K562 (cell line): ENCODE measurements at regions not wholly inside any gene's neighbourhood (a gene's known extent, or its start where the extent isn't known, plus 50 kb on each side); places are given as distances from the start of the nearest gene placed in this dataset.

Source experiments
- EP300 ChIP-seq: IDR thresholded peaks from 2 replicates; pipeline ENCODE4 v1.6.1; 2012; ENCODE audit warnings: low read length, improper control_type of control experiment
- KDM5B ChIP-seq: fragments of 200-600 bp; sonication (generic); IDR thresholded peaks from 2 replicates; pipeline ENCODE4 v1.6.1; 2012; ENCODE audit warnings: low read depth, mild to moderate bottlenecking, moderate library complexity, low read length, control low read depth, inconsistent platforms; ENCODE audit not compliant: insufficient replicate concordance
- NFRKB ChIP-seq: fragments of 450-650 bp; IDR thresholded peaks from 2 replicates; pipeline ENCODE4 v1.6.1; 2016; ENCODE audit warnings: low read depth
- POLR2A ChIP-seq: fragments of 450-650 bp; conservative IDR thresholded peaks from 2 replicates; pipeline ENCODE4 v1.6.1; 2016
- ZNF561 ChIP-seq: fragments of 450-650 bp; formaldehyde crosslinking; conservative IDR thresholded peaks from 2 replicates; pipeline ENCODE4 v1.4.0; 2020; ENCODE audit warnings: mild to moderate bottlenecking, moderate library complexity
- ZNF639 ChIP-seq, 2 experiments: fragments of 200-800 bp in 1 of 2; sonication (Bioruptor generic) in 1 of 2; sonication (generic) in 1 of 2; formaldehyde crosslinking in 1 of 2; IDR thresholded peaks in 1 of 2; conservative IDR thresholded peaks in 1 of 2; 2 replicates each; pipeline versions ENCODE4 v1.5.0 to v1.6.1; 2016 to 2020; ENCODE audit warnings: missing compliant biosample characterization in 1 of 2, missing genetic modification characterization in 1 of 2, missing genetic modification reagents in 1 of 2

GRCh38 chr2:137802038-137802437 is 162.2 kb upstream of the HNMT start:
- TF ChIP-seq ZNF561 (CRISPR knock-in tag) (no peak), EP300 (no peak), POLR2A (no peak), ZNF639 (CRISPR knock-in tag; conservative IDR thresholded peaks at IDR 0.05 in 1 of 2, IDR thresholded peaks at IDR 0.05 in 1 of 2) (no peak), NFRKB (no peak), KDM5B (no peak)
